ENCODE measurements at regions not wholly inside any gene's neighbourhood (a gene's known extent, or its start where the extent isn't known, plus 50 kb on each side); places are given as distances from the start of the nearest gene placed in this dataset.

GRCh38 chr5:3654515-3654914 lies 58.9 kb downstream of the IRX1 start:
- DNase-seq, result no peak

- no peak for DNase-seq
Measured at GRCh38 chr5:3656803-3657202, 61.2 kb downstream of the IRX1 start.

- no peak for DNase-seq
Measured at GRCh38 chr5:3657364-3658022, 61.9 kb downstream of the IRX1 start.

- no peak for DNase-seq
Measured at GRCh38 chr5:3658929-3659328, 63.3 kb downstream of the IRX1 start.

GRCh38 chr5:3659907-3660306 lies 64.3 kb downstream of the IRX1 start:
- no peak for DNase-seq

GRCh38 chr5:3660630-3661029 lies 65.0 kb downstream of the IRX1 start:
- DNase-seq, result no peak

GRCh38 chr5:3661755-3662296 lies 66.2 kb downstream of the IRX1 start:
- DNase-seq, result no peak

GRCh38 chr5:3662344-3662743 lies 66.7 kb downstream of the IRX1 start:
- DNase-seq, result no peak

- DNase-seq, result no peak
Measured at GRCh38 chr5:3671337-3671736, 75.7 kb downstream of the IRX1 start.

GRCh38 chr5:3678801-3679200 lies 83.2 kb downstream of the IRX1 start:
- DNase-seq, result no peak

- no peak for DNase-seq
Measured at GRCh38 chr5:3680821-3681220, 85.2 kb downstream of the IRX1 start.

GRCh38 chr5:3684118-3684517 lies 88.5 kb downstream of the IRX1 start:
- DNase-seq, result no peak

- DNase-seq, result no peak
Measured at GRCh38 chr5:3684771-3685354, 89.2 kb downstream of the IRX1 start.

GRCh38 chr5:3694819-3695218 lies 99.2 kb downstream of the IRX1 start:
- DNase-seq, result no peak

GRCh38 chr5:3695818-3696217 lies 100.2 kb downstream of the IRX1 start:
- no peak for DNase-seq

GRCh38 chr5:3698412-3698811 lies 102.8 kb downstream of the IRX1 start:
- no peak for DNase-seq

- DNase-seq, result no peak
Measured at GRCh38 chr5:3701694-3702093, 106.1 kb downstream of the IRX1 start.

- DNase-seq, result no peak
Measured at GRCh38 chr5:3704661-3705060, 109.0 kb downstream of the IRX1 start.

- DNase-seq, result no peak
Measured at GRCh38 chr5:3709068-3709716, 113.6 kb downstream of the IRX1 start.

GRCh38 chr5:3709717-3710348 lies 114.2 kb downstream of the IRX1 start:
- DNase-seq, result no peak

- DNase-seq, result no peak
Measured at GRCh38 chr5:3715062-3715461, 119.4 kb downstream of the IRX1 start.

- no peak for DNase-seq
Measured at GRCh38 chr5:3729631-3730030, 134.0 kb downstream of the IRX1 start.

- no peak for DNase-seq
Measured at GRCh38 chr5:3734632-3735031, 139.0 kb downstream of the IRX1 start.

- DNase-seq, result no peak
Measured at GRCh38 chr5:3736466-3736865, 140.8 kb downstream of the IRX1 start.

All from NCI-H1930 (cell line).